DOHH2 (cell line): ENCODE measurements at regions not wholly inside any gene's neighbourhood (a gene's known extent, or its start where the extent isn't known, plus 50 kb on each side); places are given as distances from the start of the nearest gene placed in this dataset.

Experiments used
- H3F3A ChIP-seq: fragments of 200-600 bp; sonication (generic), shearing (Covaris generic); 2 replicates; pipeline ENCODE4 v1.6.0; 2016; ENCODE audit warnings: antibody characterized with exemption, mild to moderate bottlenecking; ENCODE audit not compliant: control insufficient read depth, insufficient read depth
- H3K27ac ChIP-seq: fragments of 200-600 bp; sonication (generic); 2 replicates; pipeline ENCODE4 v1.5.1; 2014; ENCODE audit warnings: low read depth, mild to moderate bottlenecking, low read length, moderate library complexity
- H3K27me3 ChIP-seq: fragments of 200-600 bp; sonication (generic); 2 replicates; pipeline ENCODE4 v1.6.1; 2014; ENCODE audit warnings: mild to moderate bottlenecking, low read length, mixed read lengths; ENCODE audit not compliant: control insufficient read depth
- H3K36me3 ChIP-seq: fragments of 200-600 bp; sonication (generic); 2 replicates; pipeline ENCODE4 v1.6.1; 2014; ENCODE audit warnings: mild to moderate bottlenecking, low read length, moderate library complexity, mixed read lengths; ENCODE audit not compliant: control insufficient read depth
- H3K4me1 ChIP-seq: fragments of 200-600 bp; sonication (generic); 2 replicates; pipeline ENCODE4 v1.6.1; 2014; ENCODE audit warnings: mild to moderate bottlenecking, low read length, mixed read lengths; ENCODE audit not compliant: control insufficient read depth
- H3K4me2 ChIP-seq: fragments of 200-600 bp; sonication (generic); 2 replicates; pipeline ENCODE4 v1.6.0; 2014; ENCODE audit warnings: mild to moderate bottlenecking, low read length, moderate library complexity
- H3K4me3 ChIP-seq: fragments of 200-600 bp; sonication (generic); 2 replicates; pipeline ENCODE4 v1.5.1; 2014; ENCODE audit warnings: mild to moderate bottlenecking, low read length, mixed read lengths
- H3K79me2 ChIP-seq: fragments of 200-600 bp; sonication (generic); 2 replicates; pipeline ENCODE4 v1.6.1; 2014; ENCODE audit warnings: mild to moderate bottlenecking, low read length, mixed read lengths; ENCODE audit not compliant: control insufficient read depth
- H3K9me2 ChIP-seq: fragments of 200-600 bp; sonication (generic); replicated peaks from 2 replicates; pipeline ENCODE4 v1.6.1; 2014; ENCODE audit warnings: mild to moderate bottlenecking, low read length, mixed read lengths; ENCODE audit not compliant: control insufficient read depth
- H3K9me3 ChIP-seq: fragments of 200-600 bp; sonication (generic); 2 replicates; pipeline ENCODE4 v1.6.1; 2014; ENCODE audit warnings: antibody characterized with exemption, low read length, mixed read lengths; ENCODE audit not compliant: control insufficient read depth, insufficient read depth
- H4K20me1 ChIP-seq: fragments of 200-600 bp; sonication (generic); 2 replicates; pipeline ENCODE4 v1.6.0; 2014; ENCODE audit warnings: low read depth, mild to moderate bottlenecking, antibody characterized with exemption, low read length, moderate library complexity; ENCODE audit not compliant: control insufficient read depth, insufficient read depth
- CTCF ChIP-seq: fragments of 200-600 bp; sonication (generic); IDR thresholded peaks from one replicate; pipeline ENCODE4 v1.5.1; 2014; ENCODE audit warnings: antibody characterized with exemption, mild to moderate bottlenecking, low read depth, low read length; ENCODE audit not compliant: poor library complexity, severe bottlenecking
- EZH2phosphoT487 ChIP-seq: fragments of 200-600 bp; sonication (generic); IDR thresholded peaks from 2 replicates; pipeline ENCODE4 v1.6.1; 2017; ENCODE audit warnings: borderline replicate concordance, mild to moderate bottlenecking, antibody characterized with exemption, low read length, moderate library complexity, mixed read lengths

- Histone ChIP-seq H3K79me2 (no peaks in the 10 kb centered on the region), H3K27ac (no peak overlapping the region), H3K4me3 (no peak overlapping the region), H3K36me3 (no peaks in the 10 kb centered on the region), H3K9me3 (no peaks in the 10 kb centered on the region), H3K9me2 (no peaks in the 10 kb centered on the region), H4K20me1 (no peaks in the 10 kb centered on the region), H3K4me1 (no peaks in the 10 kb centered on the region), H3K27me3 (no peaks in the 10 kb centered on the region), H3F3A (no peaks in the 10 kb centered on the region), H3K4me2 (no peak overlapping the region)
- TF ChIP-seq CTCF (no peak), EZH2phosphoT487 (no peak)
Measured at GRCh38 chr5:54769746-54770145, 215.6 kb downstream of the ESM1 start.

- no peaks in the 10 kb centered on the region for H3K9me3 ChIP-seq
- no peak overlapping the region for H3K4me2 ChIP-seq
- no peak overlapping the region for H3K27ac ChIP-seq
- H3K9me2 ChIP-seq = no peaks in the 10 kb centered on the region
- no peaks in the 10 kb centered on the region for H3K79me2 ChIP-seq
- H3K4me3 ChIP-seq = no peak overlapping the region
- no peak for TF ChIP-seq EZH2phosphoT487
- no peak for TF ChIP-seq CTCF
- no peaks in the 10 kb centered on the region for H3K4me1 ChIP-seq
- no peaks in the 10 kb centered on the region for H3K36me3 ChIP-seq
- no peaks in the 10 kb centered on the region for H3F3A ChIP-seq
- H3K27me3 ChIP-seq = no peaks in the 10 kb centered on the region
- H4K20me1 ChIP-seq = no peaks in the 10 kb centered on the region
Measured at GRCh38 chr5:54769072-54769471, 216.3 kb downstream of the ESM1 start.

DNA sequence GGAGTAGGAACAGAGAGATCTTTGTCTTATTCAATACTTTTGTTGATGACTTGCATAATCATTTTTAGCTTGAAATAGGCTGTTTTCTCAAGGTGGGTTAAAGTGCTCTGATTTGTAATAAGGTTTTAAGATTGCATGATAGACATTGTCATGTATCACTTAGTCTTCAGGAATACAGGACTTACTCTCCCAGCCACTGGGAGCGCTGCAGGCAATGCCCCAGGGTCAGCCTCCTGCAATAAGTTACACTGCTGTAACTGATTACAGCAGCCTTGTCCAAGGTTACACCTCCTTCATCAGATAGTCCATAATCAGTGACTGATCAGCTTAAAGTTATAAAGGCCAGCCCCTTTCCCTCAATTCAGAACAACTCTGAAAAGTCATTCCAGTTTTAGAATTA lies 218.6 kb downstream of the ESM1 start:
- Histone ChIP-seq H3K36me3 (no peaks in the 10 kb centered on the region), H3K4me1 (no peaks in the 10 kb centered on the region), H3K4me2 (no peak overlapping the region), H3K9me2 (no peaks in the 10 kb centered on the region), H3K27ac (no peak overlapping the region), H4K20me1 (no peaks in the 10 kb centered on the region), H3K4me3 (no peak overlapping the region), H3K9me3 (no peaks in the 10 kb centered on the region), H3K79me2 (no peaks in the 10 kb centered on the region), H3K27me3 (no peaks in the 10 kb centered on the region), H3F3A (no peaks in the 10 kb centered on the region)
- TF ChIP-seq CTCF (peak; percentile 23), EZH2phosphoT487 (no peak)
